ENCODE measurements at regions not wholly inside any gene's neighbourhood (a gene's known extent, or its start where the extent isn't known, plus 50 kb on each side); places are given as distances from the start of the nearest gene placed in this dataset.

GRCh38 chr6:106754215-106754614 lies 124.8 kb downstream of the QRSL1 start:
- DNase-seq (ENCODE audit: low read depth): no peak
- no peak for TF ChIP-seq CTCF (conservative IDR thresholded peaks at IDR 0.05; ENCODE audit: low read depth, low read length)
- no peak overlapping the region for H3K4me3 ChIP-seq (ENCODE audit: low read length)

GRCh38 chr6:106752641-106753040 lies 123.3 kb downstream of the QRSL1 start:
- no peak for TF ChIP-seq CTCF (conservative IDR thresholded peaks at IDR 0.05; ENCODE audit: low read depth, low read length)
- no peak overlapping the region for H3K4me3 ChIP-seq (ENCODE audit: low read length)
- DNase-seq (ENCODE audit: low read depth): no peak

GRCh38 chr6:106751501-106752252 lies 122.3 kb downstream of the QRSL1 start:
- DNase-seq (ENCODE audit: low read depth): no peak
- H3K4me3 ChIP-seq (ENCODE audit: low read length): no peak overlapping the region
- no peak for TF ChIP-seq CTCF (conservative IDR thresholded peaks at IDR 0.05; ENCODE audit: low read depth, low read length)

GRCh38 chr6:106750946-106751345 lies 121.6 kb downstream of the QRSL1 start:
- no peak for TF ChIP-seq CTCF (conservative IDR thresholded peaks at IDR 0.05; ENCODE audit: low read depth, low read length)
- DNase-seq (ENCODE audit: low read depth): no peak
- no peak overlapping the region for H3K4me3 ChIP-seq (ENCODE audit: low read length)

GRCh38 chr6:106750142-106750918 lies 121.0 kb downstream of the QRSL1 start:
- no peak for TF ChIP-seq CTCF (conservative IDR thresholded peaks at IDR 0.05; ENCODE audit: low read depth, low read length)
- H3K4me3 ChIP-seq (ENCODE audit: low read length): no peak overlapping the region
- DNase-seq (ENCODE audit: low read depth): no peak

GRCh38 chr6:106749609-106750008 lies 120.2 kb downstream of the QRSL1 start:
- no peak for DNase-seq (ENCODE audit: low read depth)
- no peak for TF ChIP-seq CTCF (conservative IDR thresholded peaks at IDR 0.05; ENCODE audit: low read depth, low read length)
- H3K4me3 ChIP-seq (ENCODE audit: low read length): no peak overlapping the region
